RPMI7951 (cell line): ENCODE measurements at regions not wholly inside any gene's neighbourhood (a gene's known extent, or its start where the extent isn't known, plus 50 kb on each side); places are given as distances from the start of the nearest gene placed in this dataset.

Experiments used
- DNase-seq: peaks from one replicate; pipeline ENCODE4 v3.0.0-alpha.2; 2012; ENCODE audit warnings: low read depth

GRCh38 chr1:63199706-63200335, 122.5 kb upstream of the FOXD3 start:
- DNase-seq, result no peak

- no peak for DNase-seq
Observed at GRCh38 chr1:63200676-63201075, 121.7 kb upstream of the FOXD3 start.

GRCh38 chr1:63203641-63204040, 118.7 kb upstream of the FOXD3 start:
- no peak for DNase-seq

- no peak for DNase-seq
Observed at GRCh38 chr1:63205776-63206175, 116.6 kb upstream of the FOXD3 start.

- DNase-seq, result no peak
Observed at GRCh38 chr1:63214553-63214952, 107.8 kb upstream of the FOXD3 start.

- no peak for DNase-seq
Observed at GRCh38 chr1:63223426-63223825, 98.9 kb upstream of the FOXD3 start.

GRCh38 chr1:63230722-63231121, 91.6 kb upstream of the FOXD3 start:
- DNase-seq, result no peak

GRCh38 chr1:63238721-63239120, 83.6 kb upstream of the FOXD3 start:
- no peak for DNase-seq

- no peak for DNase-seq
Observed at GRCh38 chr1:63245186-63245585, 77.2 kb upstream of the FOXD3 start.

GRCh38 chr1:63248216-63248615, 74.2 kb upstream of the FOXD3 start:
- no peak for DNase-seq

GRCh38 chr1:63255153-63255552, 67.2 kb upstream of the FOXD3 start:
- DNase-seq, result no peak

- DNase-seq, result peak; percentile 68
Observed at GRCh38 chr1:63261736-63262458, 60.5 kb upstream of the FOXD3 start.

- no peak for DNase-seq
Observed at GRCh38 chr1:63262459-63262770, 60.0 kb upstream of the FOXD3 start.

GRCh38 chr1:63264161-63264560, 58.2 kb upstream of the FOXD3 start:
- DNase-seq, result no peak

- DNase-seq, result no peak
Observed at GRCh38 chr1:63266857-63267256, 55.5 kb upstream of the FOXD3 start.

GRCh38 chr1:63268876-63269275, 53.5 kb upstream of the FOXD3 start:
- no peak for DNase-seq

GRCh38 chr1:63269571-63269970, 52.8 kb upstream of the FOXD3 start:
- DNase-seq, result peak; percentile 15
